ENCODE measurements at regions not wholly inside any gene's neighbourhood (a gene's known extent, or its start where the extent isn't known, plus 50 kb on each side); places are given as distances from the start of the nearest gene placed in this dataset.

DNA sequence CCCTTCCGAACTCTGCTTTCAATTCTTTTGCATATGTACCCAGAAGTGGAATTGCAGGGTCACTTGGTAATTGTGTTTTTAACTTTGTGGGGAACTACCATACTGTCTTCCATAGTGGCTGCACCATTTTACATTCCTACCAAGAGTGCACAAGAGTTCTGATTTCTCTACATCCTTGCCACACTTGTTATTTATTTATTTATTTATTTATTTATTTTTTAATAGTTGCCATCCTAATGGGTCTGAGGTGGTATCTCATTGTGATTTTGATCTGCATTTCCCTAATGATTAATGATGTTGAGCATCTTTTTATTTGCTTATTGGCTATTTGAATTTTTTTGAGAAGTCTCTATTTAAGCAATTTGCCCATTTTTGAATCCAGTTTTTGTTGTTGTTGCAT is 422.4 kb downstream of the PTPRU start:
- TF ChIP-seq SP1 (IDR thresholded peaks at IDR 0.05), result no peak
- TF ChIP-seq FOXM1 (IDR thresholded peaks at IDR 0.05; ENCODE audit: borderline replicate concordance), result no peak
- TF ChIP-seq, protein P1, sequence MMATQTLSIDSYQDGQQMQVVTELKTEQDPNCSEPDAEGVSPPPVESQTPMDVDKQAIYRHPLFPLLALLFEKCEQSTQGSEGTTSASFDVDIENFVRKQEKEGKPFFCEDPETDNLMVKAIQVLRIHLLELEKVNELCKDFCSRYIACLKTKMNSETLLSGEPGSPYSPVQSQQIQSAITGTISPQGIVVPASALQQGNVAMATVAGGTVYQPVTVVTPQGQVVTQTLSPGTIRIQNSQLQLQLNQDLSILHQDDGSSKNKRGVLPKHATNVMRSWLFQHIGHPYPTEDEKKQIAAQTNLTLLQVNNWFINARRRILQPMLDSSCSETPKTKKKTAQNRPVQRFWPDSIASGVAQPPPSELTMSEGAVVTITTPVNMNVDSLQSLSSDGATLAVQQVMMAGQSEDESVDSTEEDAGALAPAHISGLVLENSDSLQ (IDR thresholded peaks at IDR 0.05), result no peak
- TF ChIP-seq LEF1 (IDR thresholded peaks at IDR 0.05; ENCODE audit: borderline replicate concordance), result no peak
- no peak for TF ChIP-seq BHLHE40 (IDR thresholded peaks at IDR 0.05; ENCODE audit: borderline replicate concordance)
- TF ChIP-seq ELF4 (IDR thresholded peaks at IDR 0.05), result no peak
- no peak for TF ChIP-seq SUZ12 (IDR thresholded peaks at IDR 0.05)
- no peak for TF ChIP-seq L3MBTL2 (conservative IDR thresholded peaks at IDR 0.05)
- TF ChIP-seq HDGF (IDR thresholded peaks at IDR 0.05; ENCODE audit: borderline replicate concordance), result no peak
- TF ChIP-seq ZNF384 (IDR thresholded peaks at IDR 0.05), result no peak
- no peak for TF ChIP-seq ARNT (IDR thresholded peaks at IDR 0.05)
- TF ChIP-seq TARDBP (IDR thresholded peaks at IDR 0.05), result no peak
